ENCODE measurements at regions not wholly inside any gene's neighbourhood (a gene's known extent, or its start where the extent isn't known, plus 50 kb on each side); places are given as distances from the start of the nearest gene placed in this dataset.

- ChIA-PET POLR2A (no interaction called here), CTCF (interaction anchor here (0.6 kb wide), 1 partner anchor 159 kb away, joined by 3 read pairs; no protein-coding TSS in a partner anchor)
- no peaks in the 10 kb centered on the region for H3K36me3 Mint-ChIP-seq
These were observed 300.1 kb downstream of the VRK1 start for GRCh38 chr14:97097296-97097695.

GRCh38 chr14:97100306-97100705 is 303.1 kb downstream of the VRK1 start:
- POLR2A ChIA-PET: no interaction called here
- Mint-ChIP-seq H3K27me3 (ENCODE audit: low read depth) (no peaks in the 10 kb centered on the region), H3K4me1 (peaks cover 9% of the 10 kb centered on the region), H3K36me3 (no peaks in the 10 kb centered on the region), H3K27ac (no peak overlapping the region), H3K9me3 (no peaks in the 10 kb centered on the region), H3K4me3 (no peak overlapping the region)
- no peak for ATAC-seq
- CTCF ChIA-PET: no interaction called here
- DNase-seq (ENCODE audit: low spot score): no peak
- TF ChIP-seq RELA (CRISPR knock-in tag; IDR thresholded peaks at IDR 0.05; ENCODE audit: borderline replicate concordance): no peak
- TF ChIP-seq AFF4 (CRISPR knock-in tag; IDR thresholded peaks at IDR 0.05; ENCODE audit: borderline replicate concordance): no peak
- no peak for TF ChIP-seq FOXP4 (CRISPR knock-in tag; IDR thresholded peaks at IDR 0.05)
- no peak for TF ChIP-seq TCF7 (CRISPR knock-in tag; IDR thresholded peaks at IDR 0.05; ENCODE audit: low read depth)
- TF ChIP-seq ETV6 (CRISPR knock-in tag; IDR thresholded peaks at IDR 0.05): no peak

More at GRCh38 chr14:97097296-97097695, 300.1 kb downstream of the VRK1 start:
- ATAC-seq (no peak), DNase-seq (ENCODE audit: low spot score) (no peak)
- H3K4me1 Mint-ChIP-seq: peaks cover 17% of the 10 kb centered on the region
- TF ChIP-seq AFF4 (CRISPR knock-in tag; IDR thresholded peaks at IDR 0.05; ENCODE audit: borderline replicate concordance) (no peak), MAX (CRISPR knock-in tag; IDR thresholded peaks at IDR 0.05) (no peak), ZBTB21 (CRISPR knock-in tag; IDR thresholded peaks at IDR 0.05; ENCODE audit: borderline replicate concordance) (no peak), ZNF138 (CRISPR knock-in tag; conservative IDR thresholded peaks at IDR 0.05) (no peak), E2F1 (CRISPR knock-in tag; IDR thresholded peaks at IDR 0.05) (no peak), ESRRA (CRISPR knock-in tag; IDR thresholded peaks at IDR 0.05; ENCODE audit: borderline replicate concordance) (no peak), GTF2I (CRISPR knock-in tag; conservative IDR thresholded peaks at IDR 0.05) (no peak), GRHL2 (CRISPR knock-in tag; IDR thresholded peaks at IDR 0.05; ENCODE audit: insufficient replicate concordance, severe bottlenecking) (no peak), ERG (CRISPR knock-in tag; IDR thresholded peaks at IDR 0.05) (no peak), ZNF671 (CRISPR knock-in tag; IDR thresholded peaks at IDR 0.05) (no peak), SMAD3 (CRISPR knock-in tag; IDR thresholded peaks at IDR 0.05; ENCODE audit: borderline replicate concordance) (no peak), E2F4 (CRISPR knock-in tag; IDR thresholded peaks at IDR 0.05; ENCODE audit: borderline replicate concordance, low read depth) (no peak), JAZF1 (CRISPR knock-in tag; IDR thresholded peaks at IDR 0.05) (no peak)
- H3K27me3 Mint-ChIP-seq (ENCODE audit: low read depth): no peaks in the 10 kb centered on the region
- H3K4me3 Mint-ChIP-seq: no peak overlapping the region
- no peak overlapping the region for H3K27ac Mint-ChIP-seq
- no peaks in the 10 kb centered on the region for H3K9me3 Mint-ChIP-seq

All from WTC11 (cell line).